Uterus (tissue), 2 donors: ENCODE measurements at regions not wholly inside any gene's neighbourhood (a gene's known extent, or its start where the extent isn't known, plus 50 kb on each side); places are given as distances from the start of the nearest gene placed in this dataset.

ENCODE experiments used
- CTCF ChIP-seq, 4 experiments: fragments of 200-600 bp in 2 of 4; fragments of 450-650 bp in 2 of 4; sonication (generic) in 2 of 4; IDR thresholded peaks; one replicate each; pipeline ENCODE4 v1.5.1; 2016 to 2019; ENCODE audit warnings: antibody characterized with exemption in 4 of 4, mild to moderate bottlenecking in 2 of 4, moderate library complexity in 1 of 4
- POLR2A ChIP-seq, 2 donors: fragments of 450-650 bp; IDR thresholded peaks; one replicate each; pipeline ENCODE4 v1.6.1; 2016; ENCODE audit warnings: antibody characterized with exemption in 2 of 2, mild to moderate bottlenecking in 1 of 2, moderate library complexity in 1 of 2

DNA sequence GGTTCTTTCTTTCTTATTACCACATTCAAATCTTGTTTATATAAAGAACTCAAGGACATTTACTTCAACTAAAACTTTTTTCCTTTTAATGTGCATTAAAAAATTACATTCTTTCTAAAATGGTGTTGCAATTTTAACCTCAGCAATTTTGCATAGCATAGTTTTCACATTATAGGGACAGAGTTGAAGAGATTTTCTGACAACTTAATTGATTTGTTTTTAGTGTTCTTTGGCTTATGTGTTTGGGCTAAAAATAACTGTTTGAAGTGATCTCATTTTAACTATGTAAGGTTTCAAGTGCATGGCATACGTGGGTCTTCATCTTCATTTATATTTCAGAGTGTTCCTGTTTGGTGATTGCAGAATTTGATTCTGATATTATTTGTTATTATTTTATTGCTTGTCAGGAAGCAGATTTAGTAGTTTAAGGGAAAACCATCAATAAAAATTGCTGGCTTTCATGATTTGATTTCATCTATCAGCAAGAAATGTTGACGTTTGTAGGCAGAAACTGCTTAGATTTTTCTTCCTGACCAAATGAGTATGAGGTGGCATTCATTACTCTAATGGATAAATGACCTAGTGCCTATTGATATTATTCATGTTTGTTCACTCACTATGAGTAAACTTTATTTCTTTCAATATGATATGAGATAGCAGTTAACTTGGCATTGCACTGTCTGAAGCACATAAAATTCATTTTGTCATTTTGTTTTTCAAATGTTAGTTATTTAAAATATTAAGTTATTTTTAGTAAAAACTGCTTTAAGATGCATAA is 398.4 kb downstream of the NUP35 start:
- TF ChIP-seq POLR2A (IDR thresholded peaks at IDR 0.05) (no peak), CTCF (IDR thresholded peaks at IDR 0.05) (no peak)
